ENCODE measurements at regions not wholly inside any gene's neighbourhood (a gene's known extent, or its start where the extent isn't known, plus 50 kb on each side); places are given as distances from the start of the nearest gene placed in this dataset.

DNA sequence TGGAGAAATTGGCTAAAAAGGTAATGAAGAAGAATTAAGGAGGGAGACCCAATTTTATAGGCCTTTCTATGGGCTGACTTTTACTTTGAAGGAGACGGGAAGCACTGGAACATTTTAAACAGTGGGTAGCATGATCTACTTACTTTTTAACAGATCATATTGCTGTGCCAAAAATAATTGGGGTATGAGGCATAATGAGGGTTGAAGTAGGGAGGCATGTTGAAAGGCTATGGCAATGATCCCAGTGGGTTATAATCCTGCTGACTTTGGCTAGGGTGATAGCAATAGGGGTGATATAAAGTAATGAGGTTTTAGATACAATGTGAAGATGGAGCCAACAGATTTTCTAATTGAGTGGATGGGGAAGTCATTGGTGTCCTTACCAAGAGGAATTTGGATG is 73.2 kb downstream of the GPR37 start:
- no peak overlapping the region for H3K4me3 ChIP-seq (ENCODE audit: low read depth, low read length)
- TF ChIP-seq, protein P1, sequence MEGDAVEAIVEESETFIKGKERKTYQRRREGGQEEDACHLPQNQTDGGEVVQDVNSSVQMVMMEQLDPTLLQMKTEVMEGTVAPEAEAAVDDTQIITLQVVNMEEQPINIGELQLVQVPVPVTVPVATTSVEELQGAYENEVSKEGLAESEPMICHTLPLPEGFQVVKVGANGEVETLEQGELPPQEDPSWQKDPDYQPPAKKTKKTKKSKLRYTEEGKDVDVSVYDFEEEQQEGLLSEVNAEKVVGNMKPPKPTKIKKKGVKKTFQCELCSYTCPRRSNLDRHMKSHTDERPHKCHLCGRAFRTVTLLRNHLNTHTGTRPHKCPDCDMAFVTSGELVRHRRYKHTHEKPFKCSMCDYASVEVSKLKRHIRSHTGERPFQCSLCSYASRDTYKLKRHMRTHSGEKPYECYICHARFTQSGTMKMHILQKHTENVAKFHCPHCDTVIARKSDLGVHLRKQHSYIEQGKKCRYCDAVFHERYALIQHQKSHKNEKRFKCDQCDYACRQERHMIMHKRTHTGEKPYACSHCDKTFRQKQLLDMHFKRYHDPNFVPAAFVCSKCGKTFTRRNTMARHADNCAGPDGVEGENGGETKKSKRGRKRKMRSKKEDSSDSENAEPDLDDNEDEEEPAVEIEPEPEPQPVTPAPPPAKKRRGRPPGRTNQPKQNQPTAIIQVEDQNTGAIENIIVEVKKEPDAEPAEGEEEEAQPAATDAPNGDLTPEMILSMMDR (IDR thresholded peaks at IDR 0.05; ENCODE audit: low read depth, low read length), result no peak

DNA sequence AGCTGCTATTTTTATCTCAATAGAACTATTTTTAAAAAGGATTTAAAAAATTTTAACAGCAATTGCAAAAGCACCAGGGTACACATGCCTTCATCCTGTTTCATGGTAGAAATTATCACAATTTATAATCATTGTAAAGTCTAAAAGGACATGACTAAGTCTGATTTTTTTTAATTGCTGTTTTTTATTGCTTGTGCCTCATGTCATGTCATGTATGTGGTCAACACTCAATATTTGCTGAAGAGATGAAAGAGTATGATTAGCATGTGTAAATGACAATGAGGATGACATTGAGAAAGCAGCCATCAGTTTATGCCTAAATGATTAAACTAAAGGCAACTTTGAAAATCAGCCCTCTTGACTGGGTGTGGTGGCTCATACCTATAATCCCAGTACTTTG is 74.8 kb downstream of the GPR37 start:
- TF ChIP-seq, protein P1 (IDR thresholded peaks at IDR 0.05; ENCODE audit: low read depth, low read length), result no peak

DNA sequence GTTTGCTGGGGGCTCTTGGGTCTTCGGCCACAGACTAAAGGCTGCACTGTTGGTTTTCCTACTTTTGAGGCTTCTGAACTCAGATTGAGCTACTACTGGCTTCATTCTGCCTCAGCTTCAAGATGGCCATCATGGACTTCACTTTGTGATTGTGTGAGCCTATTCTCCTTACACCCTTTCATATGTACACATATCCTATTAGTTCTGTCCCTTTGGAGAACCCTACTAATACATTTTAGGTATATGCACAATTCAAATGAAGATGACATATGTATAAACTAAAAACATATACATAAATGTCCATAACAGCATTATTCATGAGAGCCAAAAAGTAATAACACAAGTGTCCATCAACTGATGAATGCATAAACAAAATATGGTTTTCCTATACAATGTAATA is 75.7 kb downstream of the GPR37 start:
- TF ChIP-seq, protein P1 (IDR thresholded peaks at IDR 0.05; ENCODE audit: low read depth, low read length), result no peak
- H3K4me3 ChIP-seq (ENCODE audit: low read depth, low read length), result no peak overlapping the region

More for the DNA sequence above, 74.8 kb downstream of the GPR37 start:
- H3K4me3 ChIP-seq (ENCODE audit: low read depth, low read length), result no peak overlapping the region

DNA sequence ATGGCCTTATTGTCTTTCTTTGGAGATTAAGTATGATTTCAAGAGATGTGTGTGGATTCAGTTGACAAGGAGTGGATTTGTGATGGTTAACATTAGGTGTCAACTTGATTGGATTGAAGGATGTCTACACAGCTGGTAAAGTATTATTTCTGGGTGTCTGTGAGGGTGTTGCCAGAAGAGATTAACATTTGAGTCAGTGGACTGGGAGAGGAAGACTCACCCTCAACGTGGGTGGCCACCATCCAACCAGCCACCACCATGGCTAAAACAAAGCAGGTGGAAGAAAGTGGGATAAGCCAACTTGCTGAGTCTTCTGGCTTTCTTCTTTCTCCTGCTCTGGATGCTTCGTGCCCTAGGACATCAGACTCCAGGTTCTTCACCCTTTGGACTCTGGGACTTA is 76.1 kb downstream of the GPR37 start:
- H3K4me3 ChIP-seq (ENCODE audit: low read depth, low read length), result no peak overlapping the region
- TF ChIP-seq, protein P1 (IDR thresholded peaks at IDR 0.05; ENCODE audit: low read depth, low read length), result no peak

DNA sequence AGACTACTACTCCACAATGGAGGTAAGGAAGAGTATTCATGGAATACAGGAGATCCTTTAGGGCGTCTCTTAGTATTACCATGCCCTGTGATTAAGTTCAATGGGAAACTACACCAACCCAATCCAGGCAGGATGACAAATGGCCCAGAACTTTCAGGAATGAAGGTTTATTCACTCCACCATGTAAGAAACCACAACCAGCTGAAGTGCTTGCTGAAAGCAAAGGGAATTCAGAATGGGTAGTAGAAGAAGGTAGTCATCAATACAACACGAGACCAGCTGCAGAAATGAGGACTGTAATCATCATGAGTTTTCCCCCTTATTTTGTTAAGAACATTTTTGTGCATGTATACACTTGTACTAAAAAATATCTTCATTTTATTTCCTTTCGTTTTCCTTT is 76.6 kb downstream of the GPR37 start:
- no peak overlapping the region for H3K4me3 ChIP-seq (ENCODE audit: low read depth, low read length)
- TF ChIP-seq, protein P1 (IDR thresholded peaks at IDR 0.05; ENCODE audit: low read depth, low read length), result no peak

DNA sequence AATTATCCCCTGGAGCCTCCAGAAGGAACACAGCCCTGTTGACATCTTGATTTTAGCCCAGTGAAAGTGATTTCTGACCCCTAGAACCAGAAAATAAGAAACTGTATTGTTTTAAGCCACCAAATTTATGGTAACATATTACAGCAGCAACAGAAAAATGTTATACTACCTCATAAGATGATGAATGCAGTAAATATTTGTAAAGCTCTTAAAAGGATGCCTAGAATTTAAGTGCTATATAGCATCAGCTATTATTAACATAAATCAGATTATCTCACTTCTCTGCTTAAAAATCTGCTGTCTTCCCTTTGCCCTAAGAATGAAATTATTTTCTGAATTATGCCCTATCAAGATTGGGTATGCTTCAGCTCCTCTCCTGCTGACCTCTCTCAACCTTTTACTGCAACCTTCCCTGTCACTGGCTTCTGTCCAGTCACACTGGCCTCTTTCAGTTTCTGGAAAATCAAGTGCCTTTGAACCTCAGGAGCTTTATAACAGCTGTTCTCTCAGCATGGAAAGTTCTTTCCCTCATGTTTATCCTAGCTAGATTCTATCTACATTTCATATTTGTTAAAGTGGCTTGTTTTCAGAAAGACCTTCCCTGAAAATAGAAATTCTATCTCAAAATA is 78.9 kb downstream of the GPR37 start:
- TF ChIP-seq, protein P1 (IDR thresholded peaks at IDR 0.05; ENCODE audit: low read depth, low read length), result no peak
- H3K4me3 ChIP-seq (ENCODE audit: low read depth, low read length), result no peak overlapping the region

DNA sequence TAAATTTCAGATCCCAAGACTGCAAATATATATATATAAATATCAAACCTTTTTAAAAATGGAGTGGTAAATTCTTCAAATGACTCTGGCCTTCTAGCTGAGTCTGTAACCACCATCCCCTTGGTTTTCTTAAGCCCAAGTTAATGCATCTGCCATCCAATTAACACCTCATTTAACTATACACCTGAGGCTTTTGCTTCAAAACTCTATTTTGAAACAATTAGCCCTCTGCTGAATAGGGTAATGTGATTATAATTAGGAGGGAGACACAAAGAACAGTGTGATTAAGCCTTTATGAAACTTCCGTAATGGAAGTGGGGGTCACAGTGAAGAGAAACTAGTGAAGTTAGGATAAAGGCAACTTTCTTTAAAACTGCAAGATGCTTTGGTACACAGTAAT is 83.6 kb downstream of the GPR37 start:
- no peak overlapping the region for H3K4me3 ChIP-seq (ENCODE audit: low read depth, low read length)
- TF ChIP-seq, protein P1 (IDR thresholded peaks at IDR 0.05; ENCODE audit: low read depth, low read length), result no peak
